Muscle of back (tissue), 3 donors: ENCODE measurements at regions not wholly inside any gene's neighbourhood (a gene's known extent, or its start where the extent isn't known, plus 50 kb on each side); places are given as distances from the start of the nearest gene placed in this dataset.
A peak's percentile ranks its signal among the peaks of the same experiment; 100 is the strongest.
"Not testable (repeated sequence)": the region's sequence is repeated elsewhere in the genome, so short reads cannot be mapped to it uniquely, and the experiment has no call there.

ENCODE experiments used
- DNase-seq, 3 donors: peaks; one replicate each; pipeline versions ENCODE4 v3.0.0 to v3.0.0-alpha.2; 2013

DNA sequence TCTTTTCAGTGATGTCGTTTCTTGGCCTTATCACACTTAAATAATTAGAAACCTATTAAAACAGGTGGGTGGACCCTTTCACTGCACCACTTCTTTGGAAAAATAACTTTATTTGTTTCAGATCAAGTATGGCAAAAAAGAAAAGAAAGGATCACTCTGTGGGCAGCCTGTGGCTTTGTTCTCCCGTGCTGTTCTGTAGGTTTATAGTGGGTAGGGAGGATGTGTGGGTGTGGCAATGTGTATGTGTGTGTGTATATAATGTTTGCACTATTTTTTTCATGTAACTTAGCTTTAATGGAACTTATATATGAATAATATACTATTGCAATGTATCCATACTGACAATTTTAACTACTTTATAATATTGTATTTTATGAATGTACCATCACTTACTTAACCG lies 85.9 kb downstream of the ACTBL2 start:
- no peak for DNase-seq

DNA sequence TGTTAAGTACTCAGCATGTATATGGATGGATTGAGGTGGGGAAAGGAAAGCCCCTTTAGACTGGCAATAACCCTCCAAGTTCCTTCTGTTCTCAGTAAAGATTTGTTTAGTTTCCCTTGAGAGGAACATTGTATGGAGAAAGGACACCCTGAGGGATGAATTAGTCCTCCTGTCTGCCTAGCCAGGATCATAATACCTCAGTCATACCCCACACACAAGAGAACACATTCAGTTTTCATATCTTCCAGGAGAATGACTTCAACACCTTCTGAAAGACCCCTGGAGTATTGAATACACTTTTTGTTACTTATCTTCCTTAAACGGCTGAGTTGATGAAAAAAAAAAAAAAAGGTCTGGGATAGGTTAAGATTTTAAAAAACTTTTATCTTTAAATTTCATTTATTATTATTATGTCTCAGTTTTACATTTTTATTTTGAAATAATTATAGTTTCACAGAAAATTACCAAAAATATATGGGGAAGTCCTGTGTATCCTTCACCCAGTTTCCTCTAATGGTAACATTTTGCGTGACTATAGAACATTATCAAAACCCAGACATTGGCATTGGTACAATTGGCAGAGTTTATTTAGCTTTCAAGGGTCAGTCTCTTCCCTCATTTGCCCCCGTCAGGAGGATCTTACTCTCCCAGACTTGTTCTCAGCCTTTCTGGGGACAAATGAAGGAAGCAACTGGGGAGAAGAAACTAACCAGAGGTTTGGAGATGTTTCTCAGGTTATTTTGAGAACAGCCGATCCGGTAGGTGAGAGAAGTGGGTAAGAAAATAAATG lies 88.0 kb downstream of the ACTBL2 start:
- no peak for DNase-seq

DNA sequence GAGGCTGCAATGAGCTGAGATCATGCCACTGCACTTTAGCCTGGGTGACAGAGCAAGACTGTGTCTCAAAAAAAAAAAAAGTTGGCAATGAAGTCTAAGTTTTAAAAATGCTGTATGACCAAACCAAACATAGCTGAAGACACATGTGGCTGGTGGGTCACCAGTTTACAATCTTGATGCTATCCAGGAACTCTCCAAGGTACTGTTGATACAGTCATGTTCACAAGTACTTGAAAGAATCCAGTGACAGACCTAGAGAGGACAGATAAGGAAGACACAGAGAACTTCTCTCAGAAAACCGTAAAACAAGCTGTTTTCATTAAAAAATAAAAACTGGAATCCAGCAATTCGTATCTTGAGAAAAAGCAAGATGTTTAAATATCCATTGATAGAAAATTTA lies 95.7 kb downstream of the ACTBL2 start:
- DNase-seq, result peak in 1 of 3 donors; percentile 20

DNA sequence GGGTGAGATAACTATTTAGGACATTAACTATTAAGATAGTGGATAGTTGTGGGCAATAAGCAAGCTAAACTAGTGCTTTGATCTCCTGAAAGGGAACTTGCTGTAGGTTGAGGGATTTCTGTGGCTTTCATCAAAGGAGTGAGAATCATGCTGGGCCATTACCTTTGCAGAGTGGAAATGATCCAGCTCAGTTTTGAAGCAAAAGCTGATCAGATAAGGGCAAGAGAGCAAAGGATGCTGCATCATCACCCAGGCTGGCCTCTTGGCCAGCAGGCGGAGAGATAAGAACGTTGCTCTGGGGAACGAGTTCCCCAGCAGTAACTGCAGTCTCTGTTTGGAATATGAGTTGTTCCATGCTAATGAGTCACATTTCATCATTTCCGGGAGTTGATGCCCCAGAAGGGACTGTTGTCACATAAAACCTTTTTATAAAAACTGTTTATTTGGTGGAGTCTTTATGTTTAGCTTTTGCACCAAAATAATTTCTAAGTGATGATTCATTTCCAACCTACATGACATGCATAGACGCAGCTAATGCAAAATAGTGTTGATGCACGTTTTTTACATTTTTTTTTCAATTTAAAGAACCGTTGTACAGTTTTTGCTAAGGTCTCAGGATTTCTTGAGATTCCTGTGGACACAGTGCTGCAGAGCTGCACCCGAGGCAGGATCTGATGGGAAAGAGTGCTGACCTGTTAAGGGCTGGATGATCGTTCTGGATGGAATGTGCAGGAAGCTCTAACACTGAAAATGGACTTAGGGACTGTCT lies 99.3 kb downstream of the ACTBL2 start:
- DNase-seq, result peak in 2 of 3 donors; percentile 16 to 85

DNA sequence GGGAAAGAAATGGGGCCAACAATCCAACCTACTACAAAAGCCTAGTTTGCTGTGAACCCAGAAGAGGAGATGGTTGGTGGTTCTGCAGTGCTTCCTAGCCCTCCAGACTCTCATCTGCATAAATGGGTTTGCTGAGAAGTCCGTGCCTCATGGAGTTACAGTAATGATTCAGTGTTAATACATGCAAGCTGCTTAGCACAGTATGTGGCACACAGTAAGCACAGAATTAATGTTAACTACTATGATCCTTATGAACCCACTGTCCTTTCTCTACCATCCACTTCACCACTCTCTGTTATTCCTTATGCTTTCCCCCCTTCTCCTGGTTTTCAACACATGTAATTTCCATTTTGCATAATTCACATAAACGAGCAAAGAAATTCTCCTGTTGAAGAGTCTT lies 100.0 kb downstream of the ACTBL2 start:
- DNase-seq, result no peak

DNA sequence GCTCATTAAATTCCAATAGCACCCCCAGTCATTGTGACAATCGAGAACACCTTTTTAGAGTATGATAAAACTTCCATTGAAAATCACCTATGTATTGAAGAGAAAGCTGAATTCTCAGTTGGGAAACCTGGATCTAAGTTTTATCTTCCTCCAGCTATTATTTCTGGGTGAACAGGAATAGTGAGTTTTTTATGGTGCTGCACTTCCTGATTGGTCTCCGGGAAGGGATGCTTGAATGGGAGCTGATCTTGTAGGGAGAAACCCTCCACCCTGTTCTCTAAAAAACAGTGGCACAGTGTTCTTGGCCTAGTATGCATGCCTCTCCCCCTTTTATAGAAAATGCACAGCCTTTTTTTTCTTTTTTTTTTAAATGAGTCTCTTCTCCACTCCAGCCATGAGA lies 112.2 kb downstream of the ACTBL2 start:
- no peak for DNase-seq

DNA sequence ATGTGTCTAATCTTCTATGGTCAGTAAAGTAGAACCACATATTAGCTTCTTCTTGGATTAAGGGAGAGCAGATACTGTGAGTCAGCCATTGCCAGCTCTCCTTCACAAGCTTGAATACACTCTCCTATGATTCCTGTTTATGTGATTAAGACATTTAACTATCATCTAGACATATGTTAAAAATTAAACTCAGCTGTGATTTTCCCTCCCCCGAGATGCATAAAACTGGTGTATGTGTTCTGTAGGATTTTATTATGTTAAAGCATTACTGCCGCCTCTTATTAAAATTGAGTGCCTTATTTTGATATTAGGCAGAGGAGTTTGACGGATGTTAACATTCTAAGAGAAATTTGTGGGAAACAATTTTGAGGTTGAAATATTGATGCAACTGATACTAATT lies 114.6 kb downstream of the ACTBL2 start:
- peak in 2 of 3 donors; percentile 40 to 75 for DNase-seq

DNA sequence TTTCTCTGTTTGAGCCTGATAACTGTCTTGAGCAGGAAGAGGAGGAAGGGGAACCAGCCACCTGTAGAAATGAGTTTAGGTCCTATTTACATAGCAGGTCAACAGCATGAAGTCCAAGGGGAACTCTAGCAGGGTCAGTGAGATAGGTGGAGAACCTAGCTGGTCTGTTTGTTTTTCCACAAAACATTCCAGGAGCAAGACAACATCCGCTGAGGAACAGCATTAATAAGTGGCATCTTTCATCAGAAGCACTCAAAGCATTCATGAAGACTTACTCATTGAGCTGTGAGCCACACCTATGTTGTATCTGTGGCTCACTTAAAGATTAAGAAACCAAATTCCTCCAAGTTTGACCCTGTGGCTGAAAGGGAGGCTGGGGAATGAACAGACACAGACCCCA lies 115.9 kb downstream of the ACTBL2 start:
- no peak for DNase-seq

DNA sequence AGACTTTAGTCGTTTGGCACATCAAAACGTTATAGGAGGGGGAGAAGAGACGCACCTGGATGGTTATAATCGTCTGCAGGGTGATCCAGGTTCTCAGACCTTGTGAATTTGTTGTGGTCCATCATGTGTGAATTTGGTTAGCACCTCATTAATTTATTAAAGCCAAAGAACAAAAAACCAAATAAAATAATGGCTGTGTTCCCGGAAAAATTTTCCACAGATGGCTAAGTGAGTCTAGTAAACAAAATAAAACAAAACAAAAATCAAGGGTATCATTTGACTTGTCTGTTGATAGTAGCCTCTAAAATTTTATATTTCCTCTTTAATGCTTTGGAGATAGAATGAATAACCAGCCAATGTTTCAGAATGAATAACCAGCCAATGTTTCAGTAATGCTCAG lies 119.7 kb downstream of the ACTBL2 start:
- no peak for DNase-seq

DNA sequence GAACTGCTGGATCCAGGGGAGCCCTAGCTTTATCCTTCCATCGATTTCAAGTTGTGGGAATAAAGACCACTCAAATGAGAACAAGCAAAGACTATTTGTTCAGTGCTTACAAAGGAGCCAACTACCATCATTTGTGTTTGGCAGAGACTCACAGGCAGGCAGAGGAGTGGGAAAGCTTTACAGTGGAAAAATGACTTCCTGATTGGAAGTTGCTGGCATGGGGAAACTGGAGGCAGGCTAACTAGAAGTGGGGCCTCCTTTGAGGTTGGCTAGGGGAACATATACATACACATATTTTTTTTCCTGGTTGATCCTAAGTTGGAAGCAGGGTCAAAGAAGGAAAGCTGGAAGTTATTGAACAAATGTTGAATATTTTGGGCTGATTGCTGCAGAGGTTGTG lies 121.7 kb downstream of the ACTBL2 start:
- peak in 1 of 3 donors; percentile 60 for DNase-seq

DNA sequence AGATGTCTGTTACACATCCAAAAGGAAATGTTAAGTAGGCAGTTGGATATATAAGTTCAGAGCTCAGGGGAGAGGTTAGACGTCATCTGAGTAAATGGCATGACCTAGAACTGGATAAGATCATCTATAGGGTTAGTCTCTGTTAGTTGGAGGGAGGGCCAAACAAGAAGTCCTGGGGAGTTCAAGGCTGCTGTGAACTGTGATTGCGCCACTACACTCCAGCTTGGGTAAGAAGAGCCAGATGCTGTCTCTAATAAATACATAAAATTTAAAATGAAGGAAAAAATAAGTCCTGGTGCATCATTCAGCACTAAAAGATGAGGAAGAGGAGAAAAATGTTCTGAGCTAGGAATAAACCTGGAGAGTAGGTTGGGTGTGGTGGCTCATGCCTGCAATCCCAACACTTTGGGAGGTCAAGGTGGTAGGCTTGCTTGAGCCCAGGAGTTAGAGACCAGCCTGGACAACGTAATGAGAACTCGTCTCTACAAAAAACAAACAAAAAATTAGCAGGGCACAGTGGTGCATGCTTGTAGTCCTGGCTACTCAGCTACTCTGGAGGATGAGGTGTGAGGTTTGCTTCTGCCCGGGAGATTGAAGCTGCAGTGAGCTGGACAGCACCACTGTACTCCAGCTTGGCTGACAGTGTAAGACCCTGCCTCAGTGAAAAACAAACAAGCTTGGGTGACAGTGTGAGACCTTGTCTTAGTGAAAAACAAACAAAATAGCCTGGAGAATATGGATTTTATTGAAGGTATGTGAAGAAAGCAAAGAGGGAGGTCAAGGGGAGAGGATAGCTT lies 123.6 kb downstream of the ACTBL2 start:
- DNase-seq, result no peak

DNA sequence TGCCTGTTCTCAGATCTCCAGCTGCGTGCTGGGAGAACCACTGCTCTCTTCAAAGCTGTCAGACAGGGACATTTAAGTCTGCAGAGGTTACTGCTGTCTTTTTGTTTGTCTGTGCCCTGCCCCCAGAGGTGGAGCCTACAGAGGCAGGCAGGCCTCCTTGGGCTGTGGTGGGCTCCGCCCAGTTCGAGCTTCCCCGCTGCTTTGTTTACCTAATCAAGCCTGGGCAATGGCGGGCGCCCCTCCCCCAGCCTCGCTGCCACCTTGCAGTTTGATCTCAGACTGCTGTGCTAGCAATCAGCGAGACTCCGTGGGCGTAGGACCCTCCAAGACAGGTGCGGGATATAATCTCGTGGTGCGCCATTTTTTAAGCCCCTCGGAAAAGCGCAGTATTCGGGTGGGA lies 125.8 kb downstream of the ACTBL2 start:
- not testable (repeated sequence) for DNase-seq

DNA sequence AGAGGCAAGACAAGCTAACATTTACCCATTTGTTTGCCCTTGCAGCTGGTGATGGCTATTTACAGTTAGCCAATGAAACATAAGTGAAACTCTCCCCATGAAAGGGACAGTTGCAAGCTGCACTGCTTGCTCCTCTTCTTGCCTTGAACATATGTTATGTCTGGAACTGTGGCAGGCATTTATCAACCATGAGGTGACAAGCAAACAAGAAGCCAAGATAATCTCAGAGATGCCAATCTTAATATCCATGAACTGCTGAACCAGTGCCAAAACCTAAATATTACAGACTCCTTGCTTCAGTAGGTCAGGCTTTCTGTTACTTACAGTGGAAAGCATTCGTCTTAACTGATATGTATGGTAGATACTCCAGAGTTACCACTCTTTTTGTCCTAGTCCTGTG lies 133.4 kb downstream of the ACTBL2 start:
- DNase-seq, result no peak

DNA sequence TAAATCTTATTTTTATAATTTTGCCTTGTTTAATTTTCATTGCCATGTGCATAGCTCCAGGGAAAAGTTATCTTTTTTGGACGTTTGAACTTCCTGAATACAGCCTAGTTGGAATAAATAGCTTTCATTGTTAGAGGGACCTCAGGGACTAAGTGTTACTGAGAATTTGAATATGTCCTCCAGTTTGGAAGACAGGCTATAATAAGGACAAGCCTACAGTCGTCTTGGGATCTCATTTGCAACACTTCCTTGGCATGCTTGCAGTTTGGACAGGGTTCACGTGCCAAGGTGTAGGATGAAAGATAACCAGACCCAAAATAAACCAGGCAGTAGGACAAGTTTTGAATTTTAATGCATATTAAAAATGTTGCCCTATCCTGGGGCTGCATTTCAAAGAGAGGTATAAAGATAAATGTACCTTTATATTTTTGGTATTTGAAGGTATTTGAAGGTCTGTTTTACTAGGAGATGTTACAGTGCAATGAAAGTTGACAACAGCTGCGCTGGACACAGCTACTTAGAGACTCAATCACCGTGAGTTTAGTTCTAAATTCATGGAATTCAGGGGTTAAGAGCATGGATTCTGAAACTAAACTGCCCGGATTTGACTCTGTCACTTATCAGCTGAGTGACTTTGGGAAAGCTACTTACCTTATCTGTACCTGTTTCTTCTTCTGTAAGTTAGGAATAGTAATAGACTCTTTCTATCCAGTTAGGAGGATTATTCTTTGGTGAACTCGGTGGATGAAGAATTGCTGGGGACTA lies 134.1 kb downstream of the ACTBL2 start:
- DNase-seq, result peak in 1 of 3 donors; percentile 54

DNA sequence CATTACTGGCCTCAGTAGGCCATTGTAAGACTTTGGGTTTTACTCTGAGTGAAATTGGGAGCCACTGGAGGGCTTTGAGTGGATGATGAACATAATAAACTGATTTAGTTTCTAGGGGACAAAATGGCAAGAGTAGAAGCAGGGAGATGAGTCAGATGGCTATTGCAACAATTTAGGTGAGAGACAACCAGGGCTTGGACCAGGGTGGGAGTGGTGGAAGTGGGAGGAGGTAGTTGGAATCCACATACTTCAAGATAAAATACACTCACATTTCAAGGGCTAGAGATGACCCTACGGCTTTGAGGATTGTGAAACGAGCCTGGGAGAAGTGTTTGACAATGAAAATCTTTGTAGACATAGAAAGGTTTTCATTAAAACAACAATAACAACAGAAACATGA lies 136.3 kb downstream of the ACTBL2 start:
- DNase-seq, result no peak

DNA sequence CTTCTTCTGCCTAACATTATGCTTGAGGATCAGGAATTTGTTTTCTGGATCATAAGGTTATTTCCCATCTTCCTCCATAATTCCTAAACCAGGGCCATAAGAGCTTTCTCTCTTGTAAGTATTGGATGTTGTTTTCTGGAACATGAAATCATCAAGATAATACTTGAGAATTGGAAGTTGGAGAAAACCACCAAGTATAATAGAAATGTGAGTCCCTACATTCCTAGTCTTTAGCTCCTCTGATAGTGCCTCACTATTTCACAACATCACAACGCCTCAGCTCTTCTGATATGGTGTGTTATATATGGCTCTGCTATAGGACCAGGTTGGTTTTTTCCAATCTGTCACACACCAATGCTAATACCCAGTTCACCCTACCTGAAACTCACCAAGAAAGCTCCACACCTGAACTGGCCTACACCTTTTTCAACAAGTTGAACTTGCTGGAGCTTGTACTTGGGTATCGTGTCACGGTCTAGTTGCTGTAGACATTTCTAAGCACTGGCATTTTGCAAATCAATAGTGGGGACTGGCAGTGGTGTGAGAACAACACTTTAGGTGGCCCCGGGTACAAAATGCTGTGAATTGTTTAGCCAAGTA lies 141.1 kb downstream of the ACTBL2 start:
- no peak for DNase-seq

DNA sequence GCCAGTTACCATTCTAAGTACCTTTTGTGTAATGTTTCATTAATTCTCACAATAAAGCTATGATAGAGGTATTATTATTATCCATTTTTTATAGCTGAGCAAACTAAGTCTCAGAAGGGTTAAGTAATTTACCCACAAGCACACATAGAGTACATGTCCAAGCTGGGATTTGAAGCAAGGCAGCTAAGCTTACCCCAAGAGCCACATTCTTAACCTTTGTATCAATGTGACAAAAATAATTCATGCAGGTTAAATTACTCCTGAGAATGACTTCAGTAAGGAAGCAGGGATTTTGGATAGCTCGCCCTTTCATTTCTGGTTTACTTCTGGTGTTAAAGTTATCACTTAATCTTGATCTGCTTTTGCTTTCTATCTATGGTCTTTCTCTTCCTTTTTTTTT lies 141.9 kb downstream of the ACTBL2 start:
- DNase-seq, result no peak

DNA sequence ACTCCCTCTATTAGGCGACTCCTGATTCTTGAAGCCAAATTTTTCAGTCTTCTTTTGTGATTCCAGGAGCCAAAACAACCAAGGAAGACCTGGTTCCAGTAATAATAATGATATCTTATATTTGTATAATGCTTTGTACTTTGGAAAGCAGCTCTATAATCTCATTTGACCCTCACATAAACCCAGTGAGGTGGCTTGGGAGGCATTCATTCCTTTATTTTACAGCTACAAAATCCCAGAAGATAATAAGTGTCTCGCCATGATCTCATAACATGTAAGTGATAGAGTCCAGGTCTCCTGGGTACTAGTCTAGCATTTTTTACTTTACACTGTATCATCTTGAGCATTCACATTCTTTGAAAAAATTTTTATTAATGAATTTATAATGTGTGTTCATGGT lies 143.1 kb downstream of the ACTBL2 start:
- no peak for DNase-seq

DNA sequence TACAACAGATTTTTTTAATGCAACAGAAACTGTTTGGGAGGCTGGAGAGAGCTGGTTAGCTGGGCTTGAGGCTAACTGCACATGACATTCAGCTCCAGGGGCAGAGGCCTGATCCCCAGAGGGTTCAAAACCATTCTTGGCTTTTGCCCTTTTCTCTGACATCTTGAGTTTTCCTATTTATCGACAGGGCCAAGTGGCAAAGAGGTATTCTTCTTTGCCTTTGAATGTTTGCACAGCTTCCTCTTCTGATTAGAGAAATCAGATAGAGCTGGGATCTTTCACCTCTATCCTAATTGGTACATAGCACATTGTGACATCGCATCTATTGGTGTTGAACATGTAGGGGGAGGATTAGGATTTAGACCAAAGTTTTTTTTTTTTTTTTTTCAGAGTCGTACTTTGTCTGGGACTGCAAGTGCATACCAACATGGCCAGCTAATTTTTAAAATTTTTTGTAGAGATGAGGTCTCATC lies 143.7 kb downstream of the ACTBL2 start:
- DNase-seq, result no peak

DNA sequence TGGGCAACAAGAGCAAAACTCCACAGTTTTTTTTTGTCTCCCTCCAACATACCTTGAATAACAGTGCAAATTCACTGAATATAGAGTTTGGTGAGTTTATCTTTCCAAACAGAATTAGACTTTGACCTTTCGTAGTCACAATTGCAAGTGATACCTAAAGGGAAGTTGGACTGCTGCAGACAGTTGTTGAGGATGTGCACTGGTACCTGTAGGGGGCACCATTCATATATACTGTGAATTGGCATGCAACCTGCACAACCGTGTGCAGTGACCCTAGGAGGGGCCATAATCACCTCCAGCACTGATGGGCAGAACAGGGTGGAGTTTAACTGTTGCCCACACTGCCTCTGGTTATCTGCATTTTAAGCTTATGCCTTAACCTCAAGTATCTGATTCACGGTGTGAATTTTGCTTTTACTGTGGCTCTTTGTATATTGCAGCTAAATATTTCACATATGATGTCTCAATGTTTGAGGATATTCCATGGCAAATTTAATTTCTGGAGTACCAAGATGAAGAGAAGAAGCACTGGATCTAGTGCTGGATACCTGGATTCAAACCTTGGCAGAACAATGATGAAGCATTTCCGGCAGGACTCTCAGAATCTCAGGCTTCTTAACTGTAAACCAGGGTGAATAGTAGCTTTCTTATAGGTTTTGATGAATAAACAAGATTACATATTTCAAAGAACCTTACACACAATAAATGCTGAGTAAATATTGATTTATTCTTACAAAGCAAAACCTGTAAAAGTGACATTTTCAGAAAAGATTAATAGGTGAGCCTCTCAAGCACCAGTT lies 144.3 kb downstream of the ACTBL2 start:
- no peak for DNase-seq
